Upper lobe of left lung (tissue), 4 donors: ENCODE measurements at regions not wholly inside any gene's neighbourhood (a gene's known extent, or its start where the extent isn't known, plus 50 kb on each side); places are given as distances from the start of the nearest gene placed in this dataset.

ENCODE experiments used
- CTCF ChIP-seq, 6 experiments: fragments of 450-650 bp in 4 of 6; fragments of 200-600 bp in 2 of 6; sonication (generic) in 2 of 6; IDR thresholded peaks; one replicate each; pipeline ENCODE4 v1.5.1; 2016 to 2019; ENCODE audit warnings: antibody characterized with exemption in 6 of 6
- POLR2AphosphoS5 ChIP-seq, 2 donors: sonication (generic); formaldehyde crosslinking; IDR thresholded peaks; one replicate each; pipeline ENCODE4 v1.5.1; 2017; ENCODE audit warnings: antibody characterized with exemption in 2 of 2

GRCh38 chr7:113199136-113199535 is 80.8 kb upstream of the SMIM30 start:
- TF ChIP-seq POLR2AphosphoS5 (IDR thresholded peaks at IDR 0.05) (no peak), CTCF (IDR thresholded peaks at IDR 0.05) (no peak)
